DND-41 (cell line): ENCODE measurements at regions not wholly inside any gene's neighbourhood (a gene's known extent, or its start where the extent isn't known, plus 50 kb on each side); places are given as distances from the start of the nearest gene placed in this dataset.

Experiments
- EZH2 ChIP-seq: IDR thresholded peaks from 3 replicates; pipeline ENCODE4 v1.6.1; 2012; ENCODE audit warnings: borderline replicate concordance, low read depth, mild to moderate bottlenecking, moderate library complexity, low read length, inconsistent platforms; ENCODE audit not compliant: severe bottlenecking
- TF ChIP-seq, protein P1 (sequence below): IDR thresholded peaks from 2 replicates; pipeline ENCODE4 v1.5.1; 2012; ENCODE audit warnings: borderline replicate concordance, low read length, moderate library complexity, mild to moderate bottlenecking; ENCODE audit not compliant: poor library complexity, severe bottlenecking; ENCODE audit errors: extremely low read depth

DNA sequence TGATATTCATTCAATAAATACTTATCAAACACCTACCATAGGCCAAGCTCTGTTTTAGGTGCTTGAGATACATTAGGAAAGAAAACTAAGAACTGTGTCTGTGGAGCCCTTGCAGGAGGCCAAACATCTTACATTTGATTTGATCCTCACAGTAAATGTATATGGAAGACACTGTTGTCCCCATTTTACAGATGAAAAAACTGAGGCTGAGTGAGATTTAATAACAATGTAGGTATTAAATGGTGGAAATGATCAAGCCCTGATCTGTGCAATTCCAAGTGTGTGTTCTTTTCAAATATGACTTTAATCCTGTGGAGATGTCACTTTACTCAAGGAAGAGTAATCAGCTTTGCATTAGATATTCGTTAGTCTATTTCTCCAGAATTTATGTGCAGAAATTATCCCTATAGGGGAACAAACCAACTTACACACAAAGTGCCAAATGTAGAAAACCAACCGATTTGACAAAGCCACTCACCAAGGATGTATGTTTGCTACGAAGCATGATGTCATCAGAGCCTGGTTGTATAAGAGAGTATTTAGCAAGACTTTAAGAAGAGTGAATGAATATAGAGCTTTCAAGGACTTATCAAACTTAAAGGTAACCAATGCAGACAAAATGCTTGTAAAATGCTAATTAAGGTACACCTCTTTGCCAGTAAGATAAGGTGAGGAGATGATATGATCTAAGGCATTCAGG is 153.9 kb upstream of the NFIB start:
- TF ChIP-seq, protein P1, sequence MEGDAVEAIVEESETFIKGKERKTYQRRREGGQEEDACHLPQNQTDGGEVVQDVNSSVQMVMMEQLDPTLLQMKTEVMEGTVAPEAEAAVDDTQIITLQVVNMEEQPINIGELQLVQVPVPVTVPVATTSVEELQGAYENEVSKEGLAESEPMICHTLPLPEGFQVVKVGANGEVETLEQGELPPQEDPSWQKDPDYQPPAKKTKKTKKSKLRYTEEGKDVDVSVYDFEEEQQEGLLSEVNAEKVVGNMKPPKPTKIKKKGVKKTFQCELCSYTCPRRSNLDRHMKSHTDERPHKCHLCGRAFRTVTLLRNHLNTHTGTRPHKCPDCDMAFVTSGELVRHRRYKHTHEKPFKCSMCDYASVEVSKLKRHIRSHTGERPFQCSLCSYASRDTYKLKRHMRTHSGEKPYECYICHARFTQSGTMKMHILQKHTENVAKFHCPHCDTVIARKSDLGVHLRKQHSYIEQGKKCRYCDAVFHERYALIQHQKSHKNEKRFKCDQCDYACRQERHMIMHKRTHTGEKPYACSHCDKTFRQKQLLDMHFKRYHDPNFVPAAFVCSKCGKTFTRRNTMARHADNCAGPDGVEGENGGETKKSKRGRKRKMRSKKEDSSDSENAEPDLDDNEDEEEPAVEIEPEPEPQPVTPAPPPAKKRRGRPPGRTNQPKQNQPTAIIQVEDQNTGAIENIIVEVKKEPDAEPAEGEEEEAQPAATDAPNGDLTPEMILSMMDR = no peak
- no peak for TF ChIP-seq EZH2
